ENCODE measurements at regions not wholly inside any gene's neighbourhood (a gene's known extent, or its start where the extent isn't known, plus 50 kb on each side); places are given as distances from the start of the nearest gene placed in this dataset.

DNA sequence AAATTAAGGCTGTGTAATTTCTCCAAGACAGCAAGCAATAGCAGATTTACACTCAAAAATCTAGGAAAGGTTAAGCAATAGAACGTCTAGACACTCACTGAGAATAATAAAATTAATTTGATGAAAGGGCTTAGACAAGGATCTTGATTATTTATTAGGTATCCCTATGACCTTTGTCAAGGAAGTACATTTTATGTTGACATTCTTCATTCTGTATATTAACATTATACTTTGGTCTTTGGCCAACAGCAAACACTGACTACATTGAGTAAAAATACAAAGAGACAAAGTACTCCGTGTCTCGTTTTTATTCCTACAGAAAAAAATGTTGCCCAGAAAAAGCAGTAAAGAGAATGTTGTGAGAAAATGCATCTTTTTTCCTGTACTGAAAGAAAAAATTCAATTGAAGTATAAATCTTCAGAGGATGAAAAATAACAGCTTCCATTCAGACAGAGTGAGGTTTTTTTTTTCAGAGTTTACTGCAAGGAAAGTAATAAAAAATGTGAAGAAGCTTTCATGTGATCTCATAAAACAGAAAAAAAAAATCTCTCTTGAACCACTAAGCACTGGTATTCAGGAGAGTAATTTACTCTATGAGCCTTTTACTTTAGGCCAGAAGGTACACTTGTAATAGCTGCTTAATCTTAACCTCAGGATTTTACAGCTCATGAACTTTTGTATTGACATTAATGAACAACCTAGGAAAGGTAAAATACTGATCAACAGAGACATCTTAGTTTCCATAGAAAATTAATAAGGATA lies 605.0 kb downstream of the FSCB start:
- 0% methylated on average over 3 of the region's 3 CpGs for WGBS (ENCODE audit: low lambda C conversion rate)
- CTCF ChIA-PET = no interaction called here
- POLR2A ChIA-PET = no interaction called here

More for the DNA sequence above, 605.0 kb downstream of the FSCB start:
- H3F3A ChIP-seq (replicated peaks; ENCODE audit: insufficient read depth) = no peaks in the 10 kb centered on the region
- no peaks in the 10 kb centered on the region for H3K4me1 ChIP-seq (ENCODE audit: control insufficient read depth in 1 of 2, insufficient read depth in 2 of 2, low read depth in 1 of 2, low read length in 1 of 2)
- H3K9me2 ChIP-seq = no peaks in the 10 kb centered on the region
- no peaks in the 10 kb centered on the region for H3K36me3 ChIP-seq (replicated peaks in 1 of 2; ENCODE audit: control insufficient read depth in 1 of 2, insufficient read depth in 2 of 2, low read length in 1 of 2)
- no peaks in the 10 kb centered on the region for H3K27me3 ChIP-seq (ENCODE audit: insufficient read depth)
- no peak overlapping the region for H3K27ac ChIP-seq (ENCODE audit: low read depth in 2 of 2, low read length in 1 of 2)
- no peaks in the 10 kb centered on the region for H3K79me2 ChIP-seq (ENCODE audit: insufficient read depth)
- H3K9ac ChIP-seq = no peak overlapping the region
- H3K9me3 ChIP-seq = no peaks in the 10 kb centered on the region
- H3K4me2 ChIP-seq = no peak overlapping the region
- TF ChIP-seq, protein P1, sequence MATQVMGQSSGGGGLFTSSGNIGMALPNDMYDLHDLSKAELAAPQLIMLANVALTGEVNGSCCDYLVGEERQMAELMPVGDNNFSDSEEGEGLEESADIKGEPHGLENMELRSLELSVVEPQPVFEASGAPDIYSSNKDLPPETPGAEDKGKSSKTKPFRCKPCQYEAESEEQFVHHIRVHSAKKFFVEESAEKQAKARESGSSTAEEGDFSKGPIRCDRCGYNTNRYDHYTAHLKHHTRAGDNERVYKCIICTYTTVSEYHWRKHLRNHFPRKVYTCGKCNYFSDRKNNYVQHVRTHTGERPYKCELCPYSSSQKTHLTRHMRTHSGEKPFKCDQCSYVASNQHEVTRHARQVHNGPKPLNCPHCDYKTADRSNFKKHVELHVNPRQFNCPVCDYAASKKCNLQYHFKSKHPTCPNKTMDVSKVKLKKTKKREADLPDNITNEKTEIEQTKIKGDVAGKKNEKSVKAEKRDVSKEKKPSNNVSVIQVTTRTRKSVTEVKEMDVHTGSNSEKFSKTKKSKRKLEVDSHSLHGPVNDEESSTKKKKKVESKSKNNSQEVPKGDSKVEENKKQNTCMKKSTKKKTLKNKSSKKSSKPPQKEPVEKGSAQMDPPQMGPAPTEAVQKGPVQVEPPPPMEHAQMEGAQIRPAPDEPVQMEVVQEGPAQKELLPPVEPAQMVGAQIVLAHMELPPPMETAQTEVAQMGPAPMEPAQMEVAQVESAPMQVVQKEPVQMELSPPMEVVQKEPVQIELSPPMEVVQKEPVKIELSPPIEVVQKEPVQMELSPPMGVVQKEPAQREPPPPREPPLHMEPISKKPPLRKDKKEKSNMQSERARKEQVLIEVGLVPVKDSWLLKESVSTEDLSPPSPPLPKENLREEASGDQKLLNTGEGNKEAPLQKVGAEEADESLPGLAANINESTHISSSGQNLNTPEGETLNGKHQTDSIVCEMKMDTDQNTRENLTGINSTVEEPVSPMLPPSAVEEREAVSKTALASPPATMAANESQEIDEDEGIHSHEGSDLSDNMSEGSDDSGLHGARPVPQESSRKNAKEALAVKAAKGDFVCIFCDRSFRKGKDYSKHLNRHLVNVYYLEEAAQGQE (IDR thresholded peaks at IDR 0.05; ENCODE audit: low read depth, low read length) = no peak
- TF ChIP-seq RCOR1 (IDR thresholded peaks at IDR 0.05; ENCODE audit: low read length) (no peak), MXI1 (IDR thresholded peaks at IDR 0.05; ENCODE audit: low read depth, low read length) (no peak), NFIC (IDR thresholded peaks at IDR 0.05; ENCODE audit: borderline replicate concordance) (no peak), GABPA (IDR thresholded peaks at IDR 0.05; ENCODE audit: low read depth) (no peak), YY1 (IDR thresholded peaks at IDR 0.05; ENCODE audit: low read depth) (no peak), NRF1 (IDR thresholded peaks at IDR 0.05; ENCODE audit: low read depth, low read length) (no peak), FOXJ3 (CRISPR knock-in tag; IDR thresholded peaks at IDR 0.05) (no peak), RXRA (IDR thresholded peaks at IDR 0.05; ENCODE audit: borderline replicate concordance, low read depth) (no peak), SIN3A (IDR thresholded peaks at IDR 0.05; ENCODE audit: borderline replicate concordance, low read depth, low read length) (no peak), RAD21 (IDR thresholded peaks at IDR 0.05; ENCODE audit: low read length) (no peak), ELF1 (IDR thresholded peaks at IDR 0.05) (no peak), TAF1 (IDR thresholded peaks at IDR 0.05; ENCODE audit: borderline replicate concordance, low read depth, low read length) (no peak), EP300 (IDR thresholded peaks at IDR 0.05; ENCODE audit: borderline replicate concordance in 1 of 2, low read depth in 1 of 2, low read length in 1 of 2) (no peak)
- TF ChIP-seq, protein P2, sequence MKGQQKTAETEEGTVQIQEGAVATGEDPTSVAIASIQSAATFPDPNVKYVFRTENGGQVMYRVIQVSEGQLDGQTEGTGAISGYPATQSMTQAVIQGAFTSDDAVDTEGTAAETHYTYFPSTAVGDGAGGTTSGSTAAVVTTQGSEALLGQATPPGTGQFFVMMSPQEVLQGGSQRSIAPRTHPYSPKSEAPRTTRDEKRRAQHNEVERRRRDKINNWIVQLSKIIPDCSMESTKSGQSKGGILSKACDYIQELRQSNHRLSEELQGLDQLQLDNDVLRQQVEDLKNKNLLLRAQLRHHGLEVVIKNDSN (IDR thresholded peaks at IDR 0.05; ENCODE audit: borderline replicate concordance, low read depth) = no peak
- TF ChIP-seq, protein P3, sequence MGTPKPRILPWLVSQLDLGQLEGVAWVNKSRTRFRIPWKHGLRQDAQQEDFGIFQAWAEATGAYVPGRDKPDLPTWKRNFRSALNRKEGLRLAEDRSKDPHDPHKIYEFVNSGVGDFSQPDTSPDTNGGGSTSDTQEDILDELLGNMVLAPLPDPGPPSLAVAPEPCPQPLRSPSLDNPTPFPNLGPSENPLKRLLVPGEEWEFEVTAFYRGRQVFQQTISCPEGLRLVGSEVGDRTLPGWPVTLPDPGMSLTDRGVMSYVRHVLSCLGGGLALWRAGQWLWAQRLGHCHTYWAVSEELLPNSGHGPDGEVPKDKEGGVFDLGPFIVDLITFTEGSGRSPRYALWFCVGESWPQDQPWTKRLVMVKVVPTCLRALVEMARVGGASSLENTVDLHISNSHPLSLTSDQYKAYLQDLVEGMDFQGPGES (IDR thresholded peaks at IDR 0.05; ENCODE audit: low read depth, low read length) = no peak
- no peak overlapping the region for H3K4me3 ChIP-seq (ENCODE audit: low read depth in 2 of 2, low read length in 1 of 2)
- H2AFZ ChIP-seq (ENCODE audit: low read depth) = no peak overlapping the region
- DNase-seq = no peak
- H4K20me1 ChIP-seq (ENCODE audit: insufficient read depth) = no peaks in the 10 kb centered on the region

Data from SK-N-SH (cell line).